ENCODE measurements at regions not wholly inside any gene's neighbourhood (a gene's known extent, or its start where the extent isn't known, plus 50 kb on each side); places are given as distances from the start of the nearest gene placed in this dataset.

GRCh38 chr10:29797616-29798015 lies 162.8 kb upstream of the SVIL start:
- Histone ChIP-seq H2BK120ac (ENCODE audit: low read depth, low read length, poor library complexity, severe bottlenecking) (no peak overlapping the region), H4K91ac (ENCODE audit: insufficient read length, low read depth, low read length) (no peak overlapping the region), H2BK5ac (ENCODE audit: insufficient read length, low read length) (no peak overlapping the region), H3K9ac (ENCODE audit: extremely low read depth, insufficient read length, low read length) (no peak overlapping the region), H2AK5ac (ENCODE audit: insufficient read length, low read length) (no peak overlapping the region), H3K79me1 (ENCODE audit: insufficient read depth, low read depth, low read length, poor library complexity, severe bottlenecking) (no peaks in the 10 kb centered on the region), H3K27me3 (ENCODE audit: insufficient read depth, low read length) (no peaks in the 10 kb centered on the region), H3K4me2 (ENCODE audit: insufficient read depth, insufficient read length, low read length) (no peak overlapping the region), H3T11ph (ENCODE audit: low read length) (no peak overlapping the region), H3K4ac (ENCODE audit: low read depth, low read length) (no peak overlapping the region), H3K27ac (ENCODE audit: insufficient read length, low read depth, low read length) (no peak overlapping the region), H4K8ac (replicated peaks; ENCODE audit: insufficient read length, low read depth, low read length) (no peak overlapping the region), H4K20me1 (ENCODE audit: control insufficient read depth, insufficient read depth, insufficient read length) (no peaks in the 10 kb centered on the region), H2AFZ (ENCODE audit: low read length) (no peak overlapping the region), H2BK15ac (ENCODE audit: low read depth, low read length) (no peak overlapping the region), H3K23me2 (ENCODE audit: insufficient read length, low read depth, low read length, poor library complexity, severe bottlenecking) (no peaks in the 10 kb centered on the region), H4K5ac (ENCODE audit: insufficient read length, low read depth, low read length) (no peak overlapping the region), H3K23ac (ENCODE audit: insufficient read length, low read depth, low read length) (no peak overlapping the region), H2BK20ac (ENCODE audit: low read depth, low read length, poor library complexity, severe bottlenecking) (no peak overlapping the region), H3K9me3 (ENCODE audit: control insufficient read depth, low read depth, low read length) (no peaks in the 10 kb centered on the region), H3K79me2 (ENCODE audit: insufficient read depth, low read length) (no peaks in the 10 kb centered on the region), H3K56ac (ENCODE audit: insufficient read length, low read depth, low read length) (no peak overlapping the region), H3K18ac (ENCODE audit: insufficient read length, low read depth, low read length) (no peak overlapping the region), H3K4me1 (ENCODE audit: insufficient read depth, low read length) (no peaks in the 10 kb centered on the region), H2BK12ac (ENCODE audit: insufficient read length, low read depth, low read length) (no peak overlapping the region), H3K14ac (ENCODE audit: insufficient read depth, low read length) (no peak overlapping the region)
- no peaks in the 10 kb centered on the region for H3K4me1 Mint-ChIP-seq
- no CpG with 5 or more reads among the region's 2 CpGs for WGBS (ENCODE audit: extremely low coverage, insufficient read length, low lambda C conversion rate)
- H3K36me3 Mint-ChIP-seq (ENCODE audit: insufficient read depth in 1 of 3, low read depth in 3 of 3): no peaks in the 10 kb centered on the region
- H3K27me3 Mint-ChIP-seq (ENCODE audit: low read depth): peaks cover 1% of the 10 kb centered on the region
- no peak for DNase-seq
- no peak for TF ChIP-seq CTCF (conservative IDR thresholded peaks at IDR 0.05)
- no peak overlapping the region for H3K4me3 Mint-ChIP-seq
- H3K27ac Mint-ChIP-seq: no peak overlapping the region
- H3K9me3 Mint-ChIP-seq: no peaks in the 10 kb centered on the region
